Head of caudate nucleus (tissue), 42 donors: ENCODE measurements at regions not wholly inside any gene's neighbourhood (a gene's known extent, or its start where the extent isn't known, plus 50 kb on each side); places are given as distances from the start of the nearest gene placed in this dataset.

ENCODE experiments used
- DNase-seq, 42 donors: peaks; one replicate each; pipeline versions ENCODE4 v3.0.0 to v3.0.0-alpha.2; 2020 to 2021; ENCODE audit warnings: mixed read lengths in 7 of 42
- intact Hi-C: fragments of 100-400 bp; cut with DNase I; formaldehyde crosslinking; loops from one replicate; pipeline ENCODE4 v1.15.0; 2022

DNA sequence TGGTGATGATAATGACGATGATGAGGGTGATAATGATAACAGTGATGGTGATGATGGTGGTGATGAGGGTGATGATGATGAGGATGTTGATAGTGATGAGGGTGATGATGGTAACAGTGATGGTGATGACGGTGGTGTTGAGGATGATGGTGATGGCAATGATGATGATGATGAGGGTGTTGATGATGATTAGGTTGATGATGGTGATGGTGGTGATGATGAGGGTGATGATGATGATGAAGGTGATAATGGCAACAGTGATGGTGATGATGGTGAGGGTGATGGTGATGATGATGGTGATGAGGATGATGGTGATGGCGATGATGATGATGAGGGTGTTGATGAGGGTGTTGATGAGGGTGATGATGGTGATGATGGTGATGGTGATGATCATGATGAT lies 93.8 kb upstream of the ZNF469 start:
- intact Hi-C loops, result no loop called here
- DNase-seq, result no peak

DNA sequence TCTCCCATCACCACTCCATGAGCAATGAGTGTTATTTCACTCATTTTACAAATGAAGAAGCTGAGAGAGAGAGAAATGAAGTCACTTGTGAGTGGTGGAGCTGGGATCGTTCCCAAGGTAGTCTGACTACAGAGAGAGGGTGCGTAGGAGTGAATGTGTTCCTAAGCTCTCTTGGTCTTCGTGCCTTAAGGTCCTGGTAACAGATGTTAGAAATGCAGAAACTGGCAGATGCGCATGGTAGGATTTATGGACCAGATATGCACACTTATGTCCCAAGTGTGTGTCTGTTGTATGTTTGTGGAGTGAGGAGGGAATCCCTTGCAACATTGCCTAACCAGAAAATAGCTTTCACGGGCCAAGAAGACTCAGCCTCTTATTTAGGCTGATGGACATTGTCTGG lies 93.2 kb upstream of the ZNF469 start:
- no peak for DNase-seq
- intact Hi-C loops, result no loop called here

DNA sequence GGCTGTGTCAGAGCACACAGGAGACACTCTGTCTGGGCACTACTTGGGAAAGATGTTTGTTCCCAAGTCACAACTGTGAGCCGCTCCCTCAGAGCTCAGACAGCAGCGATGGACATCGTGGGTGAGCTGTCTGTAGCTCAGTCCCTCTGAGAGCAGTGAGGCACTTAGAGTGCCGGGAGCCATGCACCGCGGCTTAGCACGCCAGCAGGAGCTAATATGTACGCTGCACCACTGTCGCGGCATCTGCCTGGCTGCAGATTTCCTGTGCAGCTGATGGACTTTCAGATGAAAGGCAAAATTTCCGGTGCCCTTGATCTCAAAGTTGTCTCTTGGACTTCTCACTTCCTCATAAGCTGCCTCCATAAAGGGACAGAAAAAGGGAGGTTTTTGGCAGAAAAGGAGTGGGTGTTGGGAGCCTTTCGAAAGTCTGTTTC lies 92.8 kb upstream of the ZNF469 start:
- intact Hi-C loops, result no loop called here
- DNase-seq, result no peak

DNA sequence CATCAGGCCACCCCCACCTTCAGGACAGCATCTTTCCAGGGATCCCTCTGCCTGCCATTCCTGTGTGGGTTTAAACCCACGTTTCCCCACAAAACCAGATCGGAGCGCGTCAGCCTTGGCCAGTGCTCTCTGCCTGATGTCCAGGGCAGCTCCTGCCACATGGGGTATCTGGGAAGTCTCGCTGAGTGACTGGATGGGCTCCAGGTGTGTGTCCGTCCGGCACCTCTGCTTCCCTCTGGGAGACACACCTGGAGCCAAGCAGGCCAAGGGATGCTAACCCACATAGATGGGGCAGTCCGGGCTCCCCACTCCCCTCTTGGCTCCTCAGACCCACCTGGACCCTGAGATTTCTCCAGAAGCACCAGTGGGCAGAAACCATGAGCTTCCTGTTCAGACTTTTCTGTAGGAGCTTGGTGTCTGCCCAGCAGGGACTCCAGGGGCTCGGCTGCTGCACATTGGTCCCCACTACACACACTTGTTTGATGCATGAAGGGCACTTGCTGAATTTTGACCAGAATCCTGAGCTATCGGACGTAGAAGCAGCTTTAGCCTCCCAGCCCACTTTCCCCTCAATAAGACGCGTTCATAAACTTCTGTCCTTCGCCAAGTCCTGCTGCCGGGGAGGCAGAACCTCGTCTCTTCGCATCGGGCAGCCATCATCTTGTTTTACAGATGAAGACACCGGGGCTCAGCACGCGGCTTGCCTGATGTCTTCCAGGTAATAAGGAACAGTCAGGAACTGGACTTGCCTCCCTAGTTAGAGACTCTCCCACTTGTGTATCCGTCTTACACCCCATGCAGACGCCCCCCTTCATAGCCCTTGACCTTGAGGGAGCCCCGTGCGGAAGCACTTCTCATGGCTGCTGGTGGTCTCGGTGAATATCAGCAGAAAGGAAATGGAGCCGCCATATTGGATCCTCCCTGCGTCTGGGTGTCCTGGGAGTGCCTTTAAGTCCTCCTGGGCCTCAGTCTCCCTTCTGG lies 91.6 kb upstream of the ZNF469 start:
- intact Hi-C loops, result no loop called here
- no peak for DNase-seq

DNA sequence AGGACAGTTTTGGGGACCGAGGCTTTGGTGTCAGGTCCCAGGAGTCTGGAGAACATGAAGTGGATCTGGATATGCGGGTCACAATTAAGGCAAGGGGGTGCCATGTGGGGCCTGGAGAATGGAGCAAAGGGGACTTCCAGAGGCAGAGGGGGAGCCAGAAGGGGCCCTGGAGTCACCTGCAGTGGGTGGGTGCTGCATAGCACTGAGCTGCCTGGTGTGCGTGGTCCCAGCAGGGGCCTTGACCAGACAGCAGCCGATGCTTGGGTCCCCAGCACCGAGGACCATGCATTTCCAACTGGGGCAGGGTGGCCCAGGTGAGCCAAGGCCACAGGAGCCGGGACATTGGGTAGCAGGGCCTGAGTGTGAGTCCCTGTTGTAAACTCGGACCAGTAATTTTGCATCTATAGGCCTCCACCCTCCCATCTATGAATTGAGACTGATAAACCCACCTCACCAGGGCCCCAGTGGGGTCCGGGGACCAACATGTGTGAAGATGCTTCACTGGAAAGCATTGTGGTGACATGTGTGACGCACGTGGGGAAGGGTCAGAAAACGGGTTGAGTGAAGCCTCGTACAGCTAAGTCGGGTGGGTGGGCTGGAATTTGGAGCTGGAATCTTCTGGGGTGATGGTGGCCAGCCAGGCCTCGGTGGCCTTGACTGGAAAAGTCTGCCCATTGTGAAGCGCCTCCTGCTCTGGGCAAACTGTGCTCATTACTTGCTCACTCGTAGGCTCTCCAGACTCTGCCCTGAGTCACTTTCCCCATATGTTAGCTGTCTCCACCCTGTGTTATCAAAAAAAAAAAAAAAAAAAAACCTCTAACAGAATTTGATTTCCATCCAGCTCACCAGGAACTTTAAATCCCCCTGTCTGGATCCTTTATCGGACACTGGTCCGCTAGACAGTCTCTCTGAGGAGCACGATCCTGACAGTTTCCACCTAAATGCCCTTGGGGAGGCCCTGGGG lies 90.5 kb upstream of the ZNF469 start:
- intact Hi-C loops, result no loop called here

DNA sequence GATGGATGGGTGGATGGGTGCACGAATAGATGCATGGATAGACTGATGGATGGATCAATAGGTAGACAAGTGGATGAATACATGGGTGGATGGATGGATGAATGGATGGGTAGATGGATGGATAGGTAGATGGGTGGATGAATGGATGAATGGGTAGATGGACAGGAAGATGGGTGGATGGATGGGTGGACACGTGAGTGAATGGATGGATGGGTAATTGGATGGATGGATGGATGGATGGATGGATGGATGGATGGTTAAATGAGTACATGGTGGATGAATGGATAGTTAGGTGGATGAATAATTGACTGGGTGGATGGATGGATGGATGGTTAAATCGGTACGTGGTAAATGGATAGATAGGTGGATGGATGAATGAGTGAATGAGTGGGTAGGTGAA lies 89.7 kb upstream of the ZNF469 start:
- no peak for DNase-seq
- intact Hi-C loops, result no loop called here

More for the DNA sequence above, 90.5 kb upstream of the ZNF469 start:
- DNase-seq, result no peak

DNA sequence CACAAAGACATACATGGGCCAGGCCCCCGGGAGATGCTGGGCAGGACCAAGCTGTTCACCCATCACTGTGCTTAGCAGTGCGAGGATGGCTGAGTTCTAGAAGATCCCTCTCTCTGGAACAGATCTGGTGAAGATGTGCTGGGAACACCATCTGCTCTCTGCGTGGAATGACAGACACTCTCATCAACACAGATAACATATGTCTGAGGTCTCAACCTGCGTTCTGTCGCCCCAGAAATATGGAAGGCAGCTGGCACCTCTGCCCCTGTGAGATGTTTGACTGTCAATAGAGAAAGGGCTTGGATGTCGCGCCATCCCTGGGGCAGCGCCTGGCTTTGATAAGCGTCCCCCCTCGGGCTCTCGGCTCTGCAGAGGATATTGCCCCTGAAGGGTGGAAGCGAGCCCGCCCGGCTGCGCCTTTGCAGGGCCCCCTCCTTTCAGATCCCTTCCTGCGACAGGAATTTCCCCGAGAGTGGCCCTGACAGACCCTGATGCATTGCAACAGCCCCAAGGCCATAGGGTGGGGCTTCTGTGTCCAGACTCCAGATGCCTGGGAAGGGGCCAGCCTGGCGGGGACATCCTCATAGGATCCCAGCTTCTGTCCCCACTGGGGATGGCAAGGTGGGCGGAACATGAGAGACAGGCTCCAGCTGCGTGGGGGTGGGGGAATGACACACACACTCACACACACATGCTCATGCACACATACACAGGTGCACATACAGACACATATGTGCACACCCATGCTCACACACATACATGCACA lies 86.9 kb upstream of the ZNF469 start:
- DNase-seq, result no peak
- intact Hi-C loops, result no loop called here

DNA sequence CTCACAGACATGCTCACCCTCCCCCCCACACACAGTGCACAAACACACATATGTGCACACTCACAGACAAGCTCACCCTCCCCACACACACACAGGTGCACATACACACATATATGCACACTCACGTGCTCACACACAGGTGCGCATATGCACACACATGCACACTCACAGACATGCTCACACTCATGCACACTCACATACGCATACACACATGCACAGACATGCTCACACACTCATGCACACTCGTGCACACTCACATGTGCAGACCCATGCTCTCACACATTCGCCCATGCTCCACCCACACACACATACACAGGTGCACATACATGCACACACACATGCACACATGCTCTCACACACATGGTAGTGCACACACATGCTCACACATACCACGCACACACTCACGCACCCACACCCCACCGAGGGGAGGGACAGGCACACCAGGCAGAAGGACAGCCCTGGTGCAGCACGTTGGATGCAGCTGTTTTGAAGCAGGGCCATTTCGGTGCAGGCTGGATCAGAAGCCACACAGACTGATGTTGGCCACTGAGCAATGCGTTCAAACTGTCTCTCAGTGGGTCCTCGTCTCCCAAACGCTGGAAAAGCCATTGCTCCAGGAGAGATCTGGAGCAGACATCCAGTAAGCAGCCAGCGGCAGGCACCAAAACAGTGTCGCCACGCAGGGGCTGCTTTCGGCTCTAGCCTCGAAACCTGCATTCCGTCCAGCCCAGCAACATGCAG lies 86.2 kb upstream of the ZNF469 start:
- no peak for DNase-seq
- intact Hi-C loops, result no loop called here

DNA sequence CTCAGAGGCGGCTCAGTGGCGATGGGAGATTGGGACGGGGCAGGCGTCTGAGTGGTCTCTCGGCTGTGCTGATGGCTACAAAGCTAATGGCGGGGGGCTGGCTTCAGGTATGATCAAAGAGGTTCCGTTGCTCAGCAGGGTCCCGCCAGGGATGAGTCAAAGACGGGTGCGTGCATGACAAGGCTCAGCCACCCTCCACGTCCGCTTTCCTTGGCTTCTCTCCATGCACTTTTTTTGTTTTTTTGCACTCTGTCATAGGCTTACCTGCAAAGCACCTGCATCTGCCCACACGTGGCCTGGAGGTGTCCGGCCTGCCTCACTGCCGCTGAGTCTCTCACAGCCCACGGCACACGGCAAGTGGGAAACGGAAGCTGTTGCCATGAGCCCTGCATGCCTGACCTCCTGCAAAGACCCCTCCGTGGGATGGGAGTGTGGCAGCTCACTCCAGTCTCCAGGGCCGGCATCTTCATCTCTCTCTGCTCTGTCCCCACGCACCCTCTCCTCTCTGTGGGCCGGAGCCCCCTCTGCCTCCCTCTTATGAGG lies 85.5 kb upstream of the ZNF469 start:
- no peak for DNase-seq
- intact Hi-C loops, result no loop called here

DNA sequence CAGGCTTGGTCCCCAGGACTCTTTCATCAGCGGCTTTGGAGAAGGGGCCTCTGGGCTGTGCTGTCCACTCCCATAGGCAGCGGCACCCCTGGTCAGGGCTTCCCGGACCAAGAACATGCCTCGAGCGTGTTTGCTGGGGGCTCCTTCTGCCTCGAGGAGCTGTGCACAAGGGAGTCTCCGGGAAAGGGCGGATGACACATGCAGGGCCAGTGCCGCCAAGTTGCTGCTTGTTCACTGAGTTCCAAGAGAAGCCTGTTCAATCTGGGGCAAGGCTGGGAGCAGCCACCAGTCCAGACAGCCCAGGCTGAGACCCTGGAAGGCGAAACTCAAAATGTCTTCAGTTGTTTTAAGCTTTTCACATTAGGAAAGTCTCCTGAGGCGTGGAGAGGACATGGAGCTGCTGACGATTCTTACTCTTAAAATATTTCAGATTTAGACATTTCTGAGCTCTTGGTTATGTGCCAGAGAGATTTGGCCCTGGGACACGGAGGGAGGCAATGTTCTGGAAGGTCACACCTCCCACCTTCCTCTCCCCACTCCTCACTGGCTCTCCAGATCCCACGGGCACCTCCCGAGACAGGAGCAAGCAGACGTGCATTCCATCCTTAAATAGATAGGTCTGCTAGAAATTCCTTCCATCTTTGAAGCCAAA lies 84.5 kb upstream of the ZNF469 start:
- intact Hi-C loops, result no loop called here
- no peak for DNase-seq

DNA sequence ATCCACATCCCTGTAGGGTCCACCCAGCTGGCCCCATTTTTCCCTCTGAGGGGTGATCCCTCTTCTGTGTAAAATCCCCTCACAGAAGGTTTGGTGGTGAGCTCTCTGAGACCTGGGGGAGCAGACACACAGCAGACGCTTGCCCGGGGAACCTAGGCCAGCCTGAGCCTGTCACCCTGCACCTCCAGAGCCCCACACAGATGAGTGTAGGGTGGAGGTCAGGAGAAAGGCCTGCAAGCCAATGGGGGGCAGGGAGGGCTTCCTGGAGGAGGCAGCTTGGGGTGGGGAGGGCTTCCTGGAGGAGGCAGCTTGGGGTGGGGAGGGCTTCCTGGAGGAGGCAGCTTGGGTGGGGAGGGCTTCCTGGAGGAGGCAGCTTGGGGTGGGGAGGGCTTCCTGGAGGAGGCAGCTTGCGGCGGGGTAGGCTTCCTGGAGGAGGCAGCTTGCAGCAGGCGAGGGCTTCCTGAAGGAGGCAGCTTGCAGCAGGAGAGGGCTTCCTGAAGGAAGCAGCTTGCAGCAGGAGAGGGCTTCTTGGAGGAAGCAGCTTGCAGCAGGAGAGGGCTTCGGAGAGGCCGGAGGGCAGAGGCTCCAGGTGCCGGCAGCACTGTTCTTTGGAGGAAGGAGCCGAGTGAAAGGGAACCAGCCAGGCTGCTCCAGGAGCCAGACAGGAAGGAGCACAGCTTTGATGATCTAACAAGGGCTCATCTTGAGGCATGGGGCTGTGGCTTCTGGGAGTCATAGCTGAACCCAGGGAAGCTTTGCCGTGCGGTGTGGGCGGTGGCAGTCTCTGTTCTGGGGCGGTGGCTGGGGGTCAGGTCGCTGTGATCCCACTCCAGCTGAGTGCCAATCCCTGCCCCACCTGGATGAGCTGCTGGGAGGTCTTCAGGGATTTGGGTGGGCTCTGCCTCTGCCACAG lies 83.7 kb upstream of the ZNF469 start:
- DNase-seq, result no peak
- intact Hi-C loops, result no loop called here

DNA sequence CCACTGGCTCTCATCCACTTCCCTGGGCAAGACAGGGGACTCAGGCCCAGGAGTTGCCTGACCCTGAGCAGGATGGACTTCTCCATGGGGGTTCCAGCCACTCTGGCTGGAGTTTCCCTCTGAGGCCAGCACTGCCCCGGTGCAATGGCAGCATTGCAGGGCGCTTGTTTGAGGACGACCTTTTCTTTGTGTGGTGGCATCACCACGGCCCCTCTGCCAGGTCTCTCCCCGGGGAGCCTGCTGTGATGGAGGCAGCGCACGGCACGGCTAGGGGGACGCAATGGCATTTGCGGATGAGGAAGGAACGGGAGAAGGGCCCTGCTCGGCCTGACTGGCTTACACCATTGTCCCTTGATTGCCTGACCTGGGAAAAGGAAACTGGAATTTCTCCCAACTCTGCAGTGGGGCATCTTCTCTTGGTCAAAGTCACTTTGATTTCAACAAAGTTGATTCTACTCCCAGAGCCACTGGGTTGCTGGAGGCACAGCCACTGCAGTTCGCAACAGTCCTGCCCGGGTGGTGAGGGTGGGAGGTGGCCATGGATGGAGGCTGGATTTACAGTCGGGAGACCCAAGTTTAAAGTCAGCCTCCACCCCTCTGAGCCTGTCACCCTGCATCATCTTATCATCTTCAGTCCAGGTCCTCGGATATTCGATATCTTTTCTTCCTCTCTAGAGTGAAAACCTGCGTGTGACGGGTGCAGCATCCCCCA lies 82.9 kb upstream of the ZNF469 start:
- no peak for DNase-seq
- intact Hi-C loops, result no loop called here

DNA sequence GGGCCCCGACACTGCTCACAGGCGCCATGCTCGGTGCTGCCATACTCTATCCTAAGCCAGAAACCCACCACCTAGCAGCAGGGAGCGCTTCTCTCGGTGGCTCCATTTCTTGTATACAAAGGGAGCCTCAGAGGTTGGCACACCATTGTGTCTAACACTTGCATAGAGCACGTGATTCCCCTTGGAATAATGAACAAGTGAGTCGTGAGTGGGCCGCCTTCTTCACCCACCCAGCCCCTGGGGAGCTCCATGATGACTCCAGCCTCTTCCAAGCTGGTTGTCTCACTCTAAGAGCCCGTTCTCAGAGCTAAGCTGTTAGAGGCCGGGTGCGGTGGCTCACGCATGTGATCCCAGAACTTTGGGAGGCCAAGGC lies 82.3 kb upstream of the ZNF469 start:
- peak in 4 of 42 donors; percentile 11 to 43 (median 22) for DNase-seq
- intact Hi-C loops, result no loop called here

DNA sequence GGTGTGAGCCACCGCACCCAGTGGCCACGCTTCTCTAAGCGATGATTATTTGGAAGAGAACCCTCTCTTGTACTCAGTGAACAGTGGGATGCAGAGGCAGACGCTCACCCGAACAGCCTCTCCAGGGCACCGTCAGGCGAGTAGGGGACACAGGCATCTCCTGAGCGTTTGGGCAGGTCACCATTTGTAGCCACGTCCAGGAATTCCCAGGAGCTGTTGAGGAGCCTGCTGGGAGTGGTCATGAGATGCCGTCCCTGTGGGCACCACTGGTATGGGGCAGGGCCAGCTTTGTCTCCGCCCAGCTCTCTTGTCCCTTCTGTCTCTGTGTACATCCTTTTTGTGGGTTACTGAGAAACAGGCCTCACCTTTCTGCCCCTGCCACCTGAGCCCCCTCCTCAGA lies 81.3 kb upstream of the ZNF469 start:
- DNase-seq, result no peak
- intact Hi-C loops, result no loop called here

DNA sequence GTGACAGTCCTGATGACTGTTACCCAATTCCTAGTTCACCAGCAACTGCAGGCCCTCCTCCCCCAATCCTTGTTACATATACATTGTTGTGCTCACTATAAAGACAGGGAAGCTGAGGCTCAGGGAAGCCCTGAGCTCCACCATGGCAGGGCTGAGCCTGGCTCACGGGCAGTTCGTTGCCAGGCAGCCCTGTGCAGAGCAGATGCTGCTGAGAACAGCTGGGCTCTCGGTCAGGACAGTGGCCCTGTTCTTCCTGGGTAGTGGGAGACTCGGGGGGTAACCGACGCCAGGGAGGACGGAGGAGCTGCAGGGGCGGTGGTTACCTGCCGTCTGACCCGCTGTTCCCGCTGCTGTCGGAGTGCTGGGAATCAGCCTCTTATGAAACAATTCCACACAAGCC lies 80.9 kb upstream of the ZNF469 start:
- intact Hi-C loops, result no loop called here
- no peak for DNase-seq

DNA sequence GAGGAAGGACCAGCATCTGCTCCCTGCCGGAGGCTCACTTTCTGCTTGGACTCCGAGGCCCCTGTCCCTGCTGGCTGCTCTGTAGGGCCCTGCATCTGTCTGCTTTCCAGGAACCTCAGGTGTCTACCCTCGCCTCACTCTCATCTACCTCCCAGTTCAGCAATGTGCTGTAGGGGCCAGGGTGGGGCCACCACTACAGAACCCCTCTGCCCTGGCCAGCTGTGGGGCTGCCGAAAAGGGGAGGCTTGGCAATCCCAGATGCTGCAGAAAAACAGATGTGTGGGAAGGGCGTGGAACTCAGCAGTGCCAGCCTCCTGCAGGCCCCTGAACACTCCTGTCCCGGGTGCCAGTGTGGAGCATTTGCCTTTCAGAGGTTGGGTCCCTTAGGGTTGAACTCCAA lies 80.1 kb upstream of the ZNF469 start:
- no peak for DNase-seq
- intact Hi-C loops, result no loop called here
